ENCODE measurements at regions not wholly inside any gene's neighbourhood (a gene's known extent, or its start where the extent isn't known, plus 50 kb on each side); places are given as distances from the start of the nearest gene placed in this dataset.

DNA sequence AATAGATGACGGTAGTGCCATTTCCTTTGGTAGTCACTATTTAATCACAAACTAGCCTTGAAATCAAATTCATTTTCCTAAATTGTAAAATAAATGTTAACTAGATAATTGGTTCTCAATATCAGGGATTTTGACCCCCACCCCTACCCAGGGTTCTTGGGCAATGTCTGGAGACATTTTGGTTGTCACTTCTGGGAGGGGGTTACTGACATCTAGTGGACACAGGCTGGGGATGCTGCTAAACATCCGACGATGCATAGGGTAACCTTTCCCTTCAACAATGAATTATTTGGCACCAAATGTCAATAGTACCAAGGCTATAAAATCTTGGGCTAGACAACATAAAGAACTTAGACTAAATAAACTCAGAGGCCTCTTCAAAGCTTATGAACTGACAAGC is 285.8 kb upstream of the TRPC5 start:
- FAIRE-seq, result no peak
- dilution Hi-C loops (cut with MboI; ENCODE audit: extremely low pct_ligation_motif_present, low sequenced_read_pairs), result no loop called here

GRCh38 chrX:112367065-112367464 is 284.5 kb upstream of the TRPC5 start:
- Histone ChIP-seq H3K79me2 (ENCODE audit: control insufficient read depth, insufficient read depth, low read length) (no peaks in the 10 kb centered on the region), H3K9me3 (ENCODE audit: control insufficient read depth, low read depth, low read length) (no peaks in the 10 kb centered on the region), H3K9me1 (ENCODE audit: control insufficient read depth, extremely low read depth, insufficient read depth, low read length) (no peaks in the 10 kb centered on the region), H3K4me3 (ENCODE audit: control insufficient read depth in 2 of 3, extremely low read depth in 1 of 3, insufficient read depth in 2 of 3, low read depth in 1 of 3, low read length in 3 of 3) (no peak overlapping the region), H3K4me1 (ENCODE audit: control insufficient read depth, extremely low read depth, insufficient read depth, low read length) (no peaks in the 10 kb centered on the region), H3K36me3 (ENCODE audit: control insufficient read depth in 2 of 2, extremely low read depth in 1 of 2, insufficient read depth in 2 of 2, low read length in 2 of 2) (no peaks in the 10 kb centered on the region), H3K9ac (ENCODE audit: control insufficient read depth, extremely low read depth, insufficient read depth, low read length) (no peak overlapping the region), H2AFZ (ENCODE audit: control insufficient read depth, low read length) (no peak overlapping the region), H3K27ac (ENCODE audit: control insufficient read depth, insufficient read depth, low read length) (no peak overlapping the region), H4K20me1 (ENCODE audit: control insufficient read depth, extremely low read depth, insufficient read depth, low read length) (no peaks in the 10 kb centered on the region), H3K27me3 (ENCODE audit: control insufficient read depth, extremely low read depth, insufficient read depth, low read length) (peaks cover 5% of the 10 kb centered on the region), H3K4me2 (ENCODE audit: control insufficient read depth, extremely low read depth, insufficient read depth, low read depth, low read length) (no peak overlapping the region)
- FAIRE-seq (no peak), DNase-seq (ENCODE audit: low read depth, low spot score) (no peak)
- dilution Hi-C loops (cut with MboI; ENCODE audit: extremely low pct_ligation_motif_present, low sequenced_read_pairs), result no loop called here
- TF ChIP-seq, protein P1, sequence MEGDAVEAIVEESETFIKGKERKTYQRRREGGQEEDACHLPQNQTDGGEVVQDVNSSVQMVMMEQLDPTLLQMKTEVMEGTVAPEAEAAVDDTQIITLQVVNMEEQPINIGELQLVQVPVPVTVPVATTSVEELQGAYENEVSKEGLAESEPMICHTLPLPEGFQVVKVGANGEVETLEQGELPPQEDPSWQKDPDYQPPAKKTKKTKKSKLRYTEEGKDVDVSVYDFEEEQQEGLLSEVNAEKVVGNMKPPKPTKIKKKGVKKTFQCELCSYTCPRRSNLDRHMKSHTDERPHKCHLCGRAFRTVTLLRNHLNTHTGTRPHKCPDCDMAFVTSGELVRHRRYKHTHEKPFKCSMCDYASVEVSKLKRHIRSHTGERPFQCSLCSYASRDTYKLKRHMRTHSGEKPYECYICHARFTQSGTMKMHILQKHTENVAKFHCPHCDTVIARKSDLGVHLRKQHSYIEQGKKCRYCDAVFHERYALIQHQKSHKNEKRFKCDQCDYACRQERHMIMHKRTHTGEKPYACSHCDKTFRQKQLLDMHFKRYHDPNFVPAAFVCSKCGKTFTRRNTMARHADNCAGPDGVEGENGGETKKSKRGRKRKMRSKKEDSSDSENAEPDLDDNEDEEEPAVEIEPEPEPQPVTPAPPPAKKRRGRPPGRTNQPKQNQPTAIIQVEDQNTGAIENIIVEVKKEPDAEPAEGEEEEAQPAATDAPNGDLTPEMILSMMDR (optimal IDR thresholded peaks at IDR 0.05 in 1 of 3, IDR thresholded peaks at IDR 0.05 in 1 of 3, conservative IDR thresholded peaks at IDR 0.05 in 1 of 3; ENCODE audit: extremely low read depth in 1 of 3, insufficient read depth in 2 of 3, low read length in 3 of 3), result no peak
- no peak for TF ChIP-seq EZH2 (IDR thresholded peaks at IDR 0.05; ENCODE audit: low read length)

More for the DNA sequence above, 285.8 kb upstream of the TRPC5 start:
- H3K9me1 ChIP-seq (ENCODE audit: control insufficient read depth, extremely low read depth, insufficient read depth, low read length), result no peaks in the 10 kb centered on the region
- no peak overlapping the region for H3K9ac ChIP-seq (ENCODE audit: control insufficient read depth, extremely low read depth, insufficient read depth, low read length)
- H4K20me1 ChIP-seq (ENCODE audit: control insufficient read depth, extremely low read depth, insufficient read depth, low read length), result no peaks in the 10 kb centered on the region
- no peak overlapping the region for H3K4me2 ChIP-seq (ENCODE audit: control insufficient read depth, extremely low read depth, insufficient read depth, low read depth, low read length)
- no peaks in the 10 kb centered on the region for H3K36me3 ChIP-seq (ENCODE audit: control insufficient read depth in 2 of 2, extremely low read depth in 1 of 2, insufficient read depth in 2 of 2, low read length in 2 of 2)
- H2AFZ ChIP-seq (ENCODE audit: control insufficient read depth, low read length), result no peak overlapping the region
- H3K9me3 ChIP-seq (ENCODE audit: control insufficient read depth, low read depth, low read length), result no peaks in the 10 kb centered on the region
- H3K79me2 ChIP-seq (ENCODE audit: control insufficient read depth, insufficient read depth, low read length), result no peaks in the 10 kb centered on the region
- H3K4me1 ChIP-seq (ENCODE audit: control insufficient read depth, extremely low read depth, insufficient read depth, low read length), result no peaks in the 10 kb centered on the region
- DNase-seq (ENCODE audit: low read depth, low spot score), result no peak
- H3K27ac ChIP-seq (ENCODE audit: control insufficient read depth, insufficient read depth, low read length), result no peak overlapping the region
- no peak overlapping the region for H3K4me3 ChIP-seq (ENCODE audit: control insufficient read depth in 2 of 3, extremely low read depth in 1 of 3, insufficient read depth in 2 of 3, low read depth in 1 of 3, low read length in 3 of 3)
- no peak for TF ChIP-seq EZH2 (IDR thresholded peaks at IDR 0.05; ENCODE audit: low read length)
- TF ChIP-seq, protein P1 (optimal IDR thresholded peaks at IDR 0.05 in 1 of 3, IDR thresholded peaks at IDR 0.05 in 1 of 3, conservative IDR thresholded peaks at IDR 0.05 in 1 of 3; ENCODE audit: extremely low read depth in 1 of 3, insufficient read depth in 2 of 3, low read length in 3 of 3), result peak in 2 of 3 experiments; percentile 28 to 47
- peaks cover 3% of the 10 kb centered on the region for H3K27me3 ChIP-seq (ENCODE audit: control insufficient read depth, extremely low read depth, insufficient read depth, low read length)

All from keratinocyte (primary cell).